Mesenchymal stem cell (in vitro differentiated cells and primary cell): ENCODE measurements at regions not wholly inside any gene's neighbourhood (a gene's known extent, or its start where the extent isn't known, plus 50 kb on each side); places are given as distances from the start of the nearest gene placed in this dataset.

Experiments used
- DNase-seq: peaks from one replicate; pipeline ENCODE4 v3.0.0-alpha.2; 2013
- H2AFZ ChIP-seq: one replicate; pipeline ENCODE4 v1.6.1; 2013; ENCODE audit warnings: low read depth, mild to moderate bottlenecking, control low read depth, inconsistent platforms, low read length, moderate library complexity
- H2AK5ac ChIP-seq: 2 replicates; pipeline ENCODE4 v1.6.1; 2013; ENCODE audit warnings: low read length, moderate library complexity, mild to moderate bottlenecking, inconsistent platforms; ENCODE audit not compliant: severe bottlenecking
- H2BK120ac ChIP-seq: one replicate; pipeline ENCODE4 v1.6.1; 2013; ENCODE audit warnings: low read depth, mild to moderate bottlenecking, inconsistent platforms, low read length, moderate library complexity
- H2BK12ac ChIP-seq, 2 experiments: one replicate each; pipeline ENCODE4 v1.6.1; 2013; ENCODE audit warnings: inconsistent platforms in 2 of 2, low read length in 2 of 2, mild to moderate bottlenecking in 2 of 2, moderate library complexity in 2 of 2, control low read depth in 1 of 2
- H2BK15ac ChIP-seq: one replicate; pipeline ENCODE4 v1.6.1; 2013; ENCODE audit warnings: mild to moderate bottlenecking, low read depth, inconsistent platforms; ENCODE audit not compliant: poor library complexity, severe bottlenecking
- H2BK5ac ChIP-seq: 2 replicates; pipeline ENCODE4 v1.6.1; 2013; ENCODE audit warnings: low read depth, mild to moderate bottlenecking, low read length, control low read depth, inconsistent platforms; ENCODE audit not compliant: poor library complexity, severe bottlenecking
- H3K14ac ChIP-seq, 2 experiments: one replicate each; pipeline ENCODE4 v1.6.1; 2013; ENCODE audit warnings: inconsistent platforms in 2 of 2, low read length in 2 of 2, control low read depth in 1 of 2, mild to moderate bottlenecking in 1 of 2, moderate library complexity in 1 of 2
- H3K18ac ChIP-seq, 2 experiments: one replicate each; pipeline ENCODE4 v1.6.1; 2013; ENCODE audit warnings: inconsistent platforms in 2 of 2, low read length in 2 of 2, control low read depth in 1 of 2, low read depth in 1 of 2, mild to moderate bottlenecking in 1 of 2
- H3K23ac ChIP-seq, 2 experiments: one replicate each; pipeline ENCODE4 v1.6.1; 2013; ENCODE audit warnings: inconsistent platforms in 2 of 2, low read length in 2 of 2, mild to moderate bottlenecking in 2 of 2, moderate library complexity in 2 of 2, control low read depth in 1 of 2
- H3K27ac ChIP-seq: 2 replicates; pipeline ENCODE4 v1.5.1; 2013; ENCODE audit warnings: mild to moderate bottlenecking, moderate library complexity, low read length, control low read depth, inconsistent platforms; ENCODE audit not compliant: poor library complexity, severe bottlenecking
- H3K27me3 ChIP-seq, 2 experiments: 2 replicates each; pipeline versions ENCODE4 v1.6.1 to v1.7.0; 2013; ENCODE audit warnings: low read length in 2 of 2, mild to moderate bottlenecking in 2 of 2, moderate library complexity in 2 of 2, control low read depth in 1 of 2, inconsistent platforms in 1 of 2; ENCODE audit not compliant: control insufficient read depth in 1 of 2, insufficient read depth in 1 of 2
- H3K36me3 ChIP-seq, 2 experiments: 2 replicates each; pipeline versions ENCODE4 v1.6.1 to v1.7.0; 2013; ENCODE audit warnings: low read length in 2 of 2, control low read depth in 1 of 2, inconsistent platforms in 1 of 2, low read depth in 1 of 2, mild to moderate bottlenecking in 1 of 2; ENCODE audit not compliant: insufficient read depth in 2 of 2, control insufficient read depth in 1 of 2
- H3K4ac ChIP-seq, 2 experiments: one replicate each; pipeline ENCODE4 v1.6.1; 2013; ENCODE audit warnings: inconsistent platforms in 2 of 2, low read length in 2 of 2, mild to moderate bottlenecking in 2 of 2, moderate library complexity in 2 of 2, control low read depth in 1 of 2, low read depth in 1 of 2
- H3K4me1 ChIP-seq: 2 replicates; pipeline ENCODE4 v1.6.1; 2013; ENCODE audit warnings: low read depth, low read length, control low read depth; ENCODE audit not compliant: control insufficient read depth, insufficient read depth
- H3K4me2 ChIP-seq: 2 replicates; pipeline ENCODE4 v1.6.1; 2013; ENCODE audit warnings: low read length, mild to moderate bottlenecking, inconsistent platforms; ENCODE audit not compliant: poor library complexity, severe bottlenecking
- H3K4me3 ChIP-seq, 2 experiments: 2 replicates each; pipeline versions ENCODE4 v1.5.1 to v1.7.0; 2013; ENCODE audit warnings: low read length in 2 of 2, mild to moderate bottlenecking in 2 of 2, control low read depth in 1 of 2, low read depth in 1 of 2; ENCODE audit not compliant: insufficient read depth in 1 of 2
- H3K79me1 ChIP-seq: replicated peaks from 2 replicates; pipeline ENCODE4 v1.6.1; 2013; ENCODE audit warnings: mild to moderate bottlenecking, control low read depth, low read length, inconsistent platforms; ENCODE audit not compliant: poor library complexity, severe bottlenecking
- H3K9ac ChIP-seq: 2 replicates; pipeline ENCODE4 v1.7.0; 2013; ENCODE audit warnings: mild to moderate bottlenecking, low read length, moderate library complexity
- H3K9me3 ChIP-seq: 2 replicates; pipeline ENCODE4 v1.7.0; 2013; ENCODE audit warnings: mild to moderate bottlenecking, low read length; ENCODE audit not compliant: control insufficient read depth
- H4K8ac ChIP-seq: one replicate; pipeline ENCODE4 v1.6.1; 2013; ENCODE audit warnings: inconsistent platforms, mild to moderate bottlenecking, low read length, moderate library complexity
- H4K91ac ChIP-seq: one replicate; pipeline ENCODE4 v1.6.1; 2013; ENCODE audit warnings: mild to moderate bottlenecking, low read length, inconsistent platforms
- WGBS: methylation state at CpG from one replicate; pipeline ENCODE4 v1.1.7; 2013; ENCODE audit warnings: mixed read lengths; 5-methylcytosine and 5-hydroxymethylcytosine counted together

GRCh38 chr4:138686106-138686835, 329.3 kb upstream of the NOCT start:
- no peak for DNase-seq
- WGBS, result 81% methylated on average over 10 of the region's 11 CpGs
- H3K14ac ChIP-seq, result no peak overlapping the region
- H2AFZ ChIP-seq, result no peak overlapping the region
- no peak overlapping the region for H3K9ac ChIP-seq
- no peaks in the 10 kb centered on the region for H3K79me1 ChIP-seq
- H2BK5ac ChIP-seq, result no peak overlapping the region
- no peak overlapping the region for H4K91ac ChIP-seq
- peak overlapping the region; percentile 49 for H2AK5ac ChIP-seq
- H3K4me2 ChIP-seq, result no peak overlapping the region
- H3K23ac ChIP-seq, result no peak overlapping the region
- H4K8ac ChIP-seq, result no peak overlapping the region
- no peak overlapping the region for H2BK15ac ChIP-seq
- no peaks in the 10 kb centered on the region for H3K27me3 ChIP-seq
- H3K4ac ChIP-seq, result no peak overlapping the region
- H3K4me3 ChIP-seq, result no peak overlapping the region
- no peak overlapping the region for H2BK120ac ChIP-seq
- no peak overlapping the region for H3K18ac ChIP-seq
- H3K36me3 ChIP-seq, result no peaks in the 10 kb centered on the region
- H2BK12ac ChIP-seq, result peak overlapping the region in 1 of 2 experiments; percentile 68
- H3K9me3 ChIP-seq, result peaks cover 3% of the 10 kb centered on the region
- H3K27ac ChIP-seq, result no peak overlapping the region
- H3K4me1 ChIP-seq, result peaks cover 5% of the 10 kb centered on the region

GRCh38 chr4:138685316-138685715, 330.3 kb upstream of the NOCT start:
- H3K79me1 ChIP-seq, result no peaks in the 10 kb centered on the region

GRCh38 chr4:138680989-138681604, 334.5 kb upstream of the NOCT start:
- Histone ChIP-seq H2BK15ac (no peak overlapping the region), H3K4me1 (peaks cover 8% of the 10 kb centered on the region), H2BK5ac (no peak overlapping the region), H3K27ac (no peak overlapping the region), H3K14ac (no peak overlapping the region), H3K4me2 (no peak overlapping the region), H2AFZ (no peak overlapping the region), H3K18ac (no peak overlapping the region), H3K79me1 (no peaks in the 10 kb centered on the region), H2AK5ac (no peak overlapping the region), H3K27me3 (peaks cover 0 to 4% of the 10 kb centered on the region in 2 experiments), H3K23ac (no peak overlapping the region), H3K36me3 (no peaks in the 10 kb centered on the region), H3K9ac (peak overlapping the region; percentile 70), H3K4me3 (no peak overlapping the region), H3K4ac (no peak overlapping the region), H3K9me3 (peaks cover 3% of the 10 kb centered on the region), H2BK120ac (no peak overlapping the region), H2BK12ac (no peak overlapping the region), H4K8ac (no peak overlapping the region), H4K91ac (no peak overlapping the region)
- DNase-seq, result peak; percentile 75
- 2% methylated on average over 4 of the region's 7 CpGs for WGBS

More at GRCh38 chr4:138685316-138685715, 330.3 kb upstream of the NOCT start:
- H2BK15ac ChIP-seq, result no peak overlapping the region
- WGBS, result 71% methylated on average over 6 of the region's 7 CpGs
- DNase-seq, result no peak
- H3K4me2 ChIP-seq, result no peak overlapping the region
- H3K27me3 ChIP-seq, result no peaks in the 10 kb centered on the region
- H2AFZ ChIP-seq, result no peak overlapping the region
- H4K8ac ChIP-seq, result no peak overlapping the region
- no peak overlapping the region for H2BK12ac ChIP-seq
- H2BK120ac ChIP-seq, result no peak overlapping the region
- no peak overlapping the region for H3K14ac ChIP-seq
- H3K36me3 ChIP-seq, result no peaks in the 10 kb centered on the region
- no peak overlapping the region for H2BK5ac ChIP-seq
- no peak overlapping the region for H2AK5ac ChIP-seq
- H3K9ac ChIP-seq, result peak overlapping the region; percentile 31
- H3K23ac ChIP-seq, result no peak overlapping the region
- H3K4me1 ChIP-seq, result peaks cover 5% of the 10 kb centered on the region
- H3K4ac ChIP-seq, result no peak overlapping the region
- peaks cover 3% of the 10 kb centered on the region for H3K9me3 ChIP-seq
- H3K27ac ChIP-seq, result no peak overlapping the region
- no peak overlapping the region for H3K4me3 ChIP-seq
- no peak overlapping the region for H4K91ac ChIP-seq
- H3K18ac ChIP-seq, result no peak overlapping the region

- WGBS, result 100% methylated on average over 3 of the region's 3 CpGs
- peaks cover 0 to 4% of the 10 kb centered on the region in 2 experiments for H3K27me3 ChIP-seq
- peaks cover 3% of the 10 kb centered on the region for H3K9me3 ChIP-seq
- H2BK15ac ChIP-seq, result no peak overlapping the region
- no peak overlapping the region for H3K23ac ChIP-seq
- no peak overlapping the region for H4K8ac ChIP-seq
- no peak overlapping the region for H3K14ac ChIP-seq
- no peak for DNase-seq
- no peaks in the 10 kb centered on the region for H3K79me1 ChIP-seq
- no peak overlapping the region for H3K4ac ChIP-seq
- peak overlapping the region; percentile 40 for H2AK5ac ChIP-seq
- H3K27ac ChIP-seq, result no peak overlapping the region
- no peak overlapping the region for H3K9ac ChIP-seq
- H3K4me2 ChIP-seq, result no peak overlapping the region
- H2BK12ac ChIP-seq, result no peak overlapping the region
- H3K4me1 ChIP-seq, result peaks cover 6% of the 10 kb centered on the region
- no peak overlapping the region for H2AFZ ChIP-seq
- no peak overlapping the region for H3K4me3 ChIP-seq
- no peak overlapping the region for H4K91ac ChIP-seq
- no peak overlapping the region for H2BK5ac ChIP-seq
- H3K36me3 ChIP-seq, result no peaks in the 10 kb centered on the region
- no peak overlapping the region for H3K18ac ChIP-seq
- H2BK120ac ChIP-seq, result no peak overlapping the region
These were observed 335.3 kb upstream of the NOCT start for GRCh38 chr4:138680256-138680655.
